OCI-LY7 (cell line): ENCODE measurements at regions not wholly inside any gene's neighbourhood (a gene's known extent, or its start where the extent isn't known, plus 50 kb on each side); places are given as distances from the start of the nearest gene placed in this dataset.
A peak's percentile ranks its signal among the peaks of the same experiment; 100 is the strongest.

Experiments
- CTCF ChIP-seq: fragments of 200-600 bp; sonication (generic); conservative IDR thresholded peaks from 2 replicates; pipeline ENCODE4 v1.5.1; 2014; ENCODE audit warnings: mild to moderate bottlenecking, antibody characterized with exemption, low read length, moderate library complexity, mixed read lengths
- EZH2phosphoT487 ChIP-seq: fragments of 200-600 bp; sonication (generic); IDR thresholded peaks from 2 replicates; pipeline ENCODE4 v1.6.1; 2018; ENCODE audit warnings: low read depth, borderline replicate concordance, mild to moderate bottlenecking, mixed run types, antibody characterized with exemption, low read length, moderate library complexity, mixed read lengths

- TF ChIP-seq CTCF (peak; percentile 55), EZH2phosphoT487 (no peak)
Measured at GRCh38 chr16:60686824-60687223, 1349.4 kb downstream of the CDH8 start.
